ENCODE measurements at regions not wholly inside any gene's neighbourhood (a gene's known extent, or its start where the extent isn't known, plus 50 kb on each side); places are given as distances from the start of the nearest gene placed in this dataset.

- TF ChIP-seq CEBPB (IDR thresholded peaks at IDR 0.05; ENCODE audit: low read depth, low read length) (peak; percentile 77; the same call in 1 of the 2 replicates), CREB1 (IDR thresholded peaks at IDR 0.05) (no peak)
- H3K18ac ChIP-seq (ENCODE audit: extremely low read depth, low read length): no peak overlapping the region
- FAIRE-seq: no peak
- no peak overlapping the region for H2BK20ac ChIP-seq (ENCODE audit: low read length)
- 9% methylated on average over 1 of the region's 1 CpG; no CpG with 5 or more reads in 1 of the 2 experiments for WGBS, 2 experiments (ENCODE audit: extremely low coverage in 1 of 2, insufficient coverage in 1 of 2, insufficient read length in 1 of 2, insufficient replicate concordance in 2 of 2, low coverage in 1 of 2, low lambda C conversion rate in 2 of 2, missing lambda C conversion rate in 1 of 2)
- H3K56ac ChIP-seq (replicated peaks; ENCODE audit: insufficient read length, low read depth, low read length): no peak overlapping the region
- no peak overlapping the region for H3K4ac ChIP-seq (replicated peaks; ENCODE audit: insufficient read length, low read depth, low read length)
- no peak overlapping the region for H2BK5ac ChIP-seq (ENCODE audit: low read depth, low read length)
- no peak overlapping the region for H2BK12ac ChIP-seq (ENCODE audit: low read depth, low read length)
- H3K36me3 ChIP-seq (ENCODE audit: control insufficient read depth in 2 of 4, insufficient read depth in 4 of 4, low read length in 3 of 4): no peaks in the 10 kb centered on the region
- H2AK5ac ChIP-seq (ENCODE audit: low read depth, low read length): no peak overlapping the region
- no peak overlapping the region for H4K91ac ChIP-seq (replicated peaks; ENCODE audit: insufficient read length, low read length)
- H4K5ac ChIP-seq (ENCODE audit: insufficient read length, low read depth, low read length): peak overlapping the region; percentile 9
- H3K9ac ChIP-seq (replicated peaks in 1 of 4; ENCODE audit: extremely low read depth in 1 of 4, low read depth in 3 of 4, low read length in 3 of 4): no peak overlapping the region
- H2AFZ ChIP-seq (ENCODE audit: low read length): no peak overlapping the region
- DNase-seq (ENCODE audit: low read depth in 1 of 2, low spot score in 2 of 2): no peak
- no peak overlapping the region for H3K4me2 ChIP-seq (ENCODE audit: insufficient read depth in 1 of 2, low read depth in 2 of 2, low read length in 2 of 2)
- no peak overlapping the region for H3K4me3 ChIP-seq (ENCODE audit: extremely low read depth in 1 of 4, insufficient read depth in 2 of 4, low read depth in 3 of 4, low read length in 4 of 4)
- H3K9me3 ChIP-seq (ENCODE audit: insufficient read depth in 2 of 2, low read depth in 1 of 2, low read length in 1 of 2): no peaks in the 10 kb centered on the region
- H2BK120ac ChIP-seq (replicated peaks; ENCODE audit: low read depth, low read length): no peak overlapping the region
- H3K79me2 ChIP-seq (ENCODE audit: control insufficient read depth in 1 of 2, insufficient read depth in 2 of 2, low read length in 2 of 2): no peaks in the 10 kb centered on the region
- no peaks in the 10 kb centered on the region for H3K23me2 ChIP-seq (ENCODE audit: low read depth, low read length)
- H2BK15ac ChIP-seq (ENCODE audit: low read length): no peak overlapping the region
- ChIA-PET CTCF (ENCODE audit: partially characterized antibody) (interaction anchor here (0.7 kb wide), 1 partner anchor 9 kb away, joined by 3 read pairs; no protein-coding TSS in a partner anchor), POLR2A (ENCODE audit: partially characterized antibody) (no interaction called here)
- H3K4me1 ChIP-seq (replicated peaks in 1 of 4; ENCODE audit: control insufficient read depth in 3 of 4, insufficient read depth in 4 of 4, low read length in 3 of 4): peaks cover 0 to 7% (median 0%) of the 10 kb centered on the region in 4 experiments; a peak in 1 of 7 replicates
- H4K20me1 ChIP-seq (replicated peaks in 1 of 2; ENCODE audit: control insufficient read depth in 1 of 2, insufficient read depth in 2 of 2, low read length in 2 of 2): no peaks in the 10 kb centered on the region
- H4K8ac ChIP-seq (ENCODE audit: extremely low read depth, insufficient read depth, low read length): no peak overlapping the region
- no peaks in the 10 kb centered on the region for H3K79me1 ChIP-seq (ENCODE audit: low read depth, low read length)
- no peaks in the 10 kb centered on the region for H3K27me3 ChIP-seq (replicated peaks in 1 of 4; ENCODE audit: control insufficient read depth in 3 of 4, extremely low read depth in 1 of 4, insufficient read depth in 3 of 4, low read length in 3 of 4)
- H3K23ac ChIP-seq (ENCODE audit: insufficient read length): no peak overlapping the region
- no peak overlapping the region for H3K14ac ChIP-seq (ENCODE audit: insufficient read length)
- no peak overlapping the region for H3K27ac ChIP-seq (ENCODE audit: low read depth, low read length)
Measured at GRCh38 chr12:74051848-74052247, 485.8 kb upstream of the ATXN7L3B start.

Data from H1 (cell line).